HCT116 (cell line): ENCODE measurements at regions not wholly inside any gene's neighbourhood (a gene's known extent, or its start where the extent isn't known, plus 50 kb on each side); places are given as distances from the start of the nearest gene placed in this dataset.

Experiments used
- ATAC-seq: fragments of 200-7000 bp; cut with Tn5 transposase; 2 replicates; pipeline ENCODE4 v1.9.1; 2020; ENCODE audit warnings: mild to moderate bottlenecking, moderate library complexity
- BruUV-seq: library from RNA; stranded (reverse); fragments of 400-500 nt; replicated peaks from 2 replicates; lab custom pipeline; 2021; lab: Mats Ljungman, UMichigan
- CTCF ChIA-PET: fragments of 300-600 bp; sonication (Branson Sonifier 250); formaldehyde crosslinking; loops from one replicate; lab custom pipeline; 2021; ENCODE audit warnings: antibody characterized with exemption; lab: Charles Lee
- POLR2A ChIA-PET: fragments of 300-600, 350-600 bp; sonication (Branson Sonifier 250); formaldehyde crosslinking; loops from one replicate; lab custom pipeline; 2021; ENCODE audit warnings: antibody characterized with exemption; lab: Charles Lee
- RAD21 ChIA-PET, 2 experiments: fragments of 300-600 bp; sonication (Branson Sonifier 250); formaldehyde crosslinking; loops; one replicate each; lab custom pipeline; 2023; ENCODE audit warnings: low total read pairs in 2 of 2; ENCODE audit not compliant: uncharacterized antibody in 2 of 2, unreplicated experiment in 2 of 2, low non-redundant PET in 1 of 2; lab: Charles Lee
- DNase-seq: peaks from one replicate; pipeline ENCODE4 v3.0.0-alpha.2; 2010; ENCODE audit warnings: low read depth, low spot score
- H2AFZ ChIP-seq: fragments of 200-600 bp; shearing (Covaris generic), sonication (generic); 2 replicates; pipeline ENCODE4 v1.6.1; 2017; ENCODE audit warnings: low read depth, mixed run types, mixed read lengths, antibody characterized with exemption, low read length; ENCODE audit not compliant: poor library complexity, severe bottlenecking
- H3K27ac ChIP-seq: 2 replicates; pipeline ENCODE4 v1.5.1; 2012; ENCODE audit warnings: low read depth, low read length
- H3K27me3 ChIP-seq: fragments of 200-600 bp; sonication (generic); 2 replicates; pipeline ENCODE4 v1.6.1; 2016; ENCODE audit warnings: mixed run types, low read length, mixed read lengths; ENCODE audit not compliant: insufficient read depth
- H3K36me3 ChIP-seq, 2 experiments: fragments of 200-500 bp in 1 of 2; fragments of 200-600 bp in 1 of 2; sonication (Bioruptor generic) in 1 of 2; sonication (generic) in 1 of 2; 2 replicates each; pipeline versions ENCODE4 v1.5.1 to v1.6.1; 2014 to 2016; ENCODE audit warnings: low read length in 2 of 2, inconsistent platforms in 1 of 2, mixed read lengths in 1 of 2, mixed run types in 1 of 2; ENCODE audit not compliant: insufficient read depth in 2 of 2, control insufficient read depth in 1 of 2
- H3K4me1 ChIP-seq, 2 experiments: fragments of 200-600 bp in 1 of 2; sonication (generic) in 1 of 2; 2 replicates each; pipeline versions ENCODE4 v1.5.1 to v1.6.1; 2012 to 2017; ENCODE audit warnings: low read length in 2 of 2, inconsistent platforms in 1 of 2, mild to moderate bottlenecking in 1 of 2, mixed read lengths in 1 of 2, mixed run types in 1 of 2, moderate library complexity in 1 of 2; ENCODE audit not compliant: insufficient read depth in 2 of 2, control insufficient read depth in 1 of 2
- H3K4me2 ChIP-seq: fragments of 200-600 bp; sonication (generic); 2 replicates; pipeline ENCODE4 v1.6.1; 2017; ENCODE audit warnings: mixed run types, low read length, mixed read lengths
- H3K4me3 ChIP-seq, 2 experiments: fragments of 200-600 bp in 1 of 2; sonication (generic) in 1 of 2; replicated peaks in 1 of 2; 2 replicates each; pipeline ENCODE4 v1.5.1; 2011 to 2016; ENCODE audit warnings: low read length in 2 of 2, control low read depth in 1 of 2, low read depth in 1 of 2, mild to moderate bottlenecking in 1 of 2, mixed read lengths in 1 of 2, mixed run types in 1 of 2
- H3K79me2 ChIP-seq: fragments of 200-600 bp; sonication (generic); 2 replicates; pipeline ENCODE4 v1.6.1; 2017; ENCODE audit warnings: mild to moderate bottlenecking, mixed run types, low read length, moderate library complexity, mixed read lengths; ENCODE audit not compliant: insufficient read depth
- H3K9ac ChIP-seq: fragments of 200-600 bp; sonication (generic); 2 replicates; pipeline ENCODE4 v1.6.1; 2016; ENCODE audit warnings: low read length, mixed read lengths
- H3K9me2 ChIP-seq: fragments of 200-600 bp; sonication (generic), shearing (Covaris generic); 2 replicates; pipeline ENCODE4 v1.6.1; 2017; ENCODE audit warnings: mixed run types, mild to moderate bottlenecking, moderate library complexity; ENCODE audit not compliant: insufficient read depth
- H3K9me3 ChIP-seq, 2 experiments: fragments of 200-500 bp in 1 of 2; fragments of 200-600 bp in 1 of 2; sonication (Bioruptor generic) in 1 of 2; sonication (generic) in 1 of 2; 2 replicates each; pipeline ENCODE4 v1.6.1; 2014 to 2017; ENCODE audit warnings: low read length in 2 of 2, mixed read lengths in 2 of 2, inconsistent platforms in 1 of 2, low read depth in 1 of 2, mild to moderate bottlenecking in 1 of 2, mixed run types in 1 of 2, moderate library complexity in 1 of 2; ENCODE audit not compliant: control insufficient read depth in 1 of 2, insufficient read depth in 1 of 2
- H4K20me1 ChIP-seq: fragments of 200-600 bp; sonication (generic), shearing (Covaris generic); 2 replicates; pipeline ENCODE4 v1.6.1; 2017; ENCODE audit warnings: mixed run types, mild to moderate bottlenecking, moderate library complexity; ENCODE audit not compliant: insufficient read depth
- CEBPB ChIP-seq: IDR thresholded peaks from 2 replicates; pipeline ENCODE4 v1.6.1; 2012; ENCODE audit warnings: low read depth
- ELF1 ChIP-seq: IDR thresholded peaks from 2 replicates; pipeline ENCODE4 v1.6.1; 2012; ENCODE audit warnings: low read depth, borderline replicate concordance
- EZH2 ChIP-seq: fragments of 200-600 bp; sonication (generic); IDR thresholded peaks from 2 replicates; pipeline ENCODE4 v1.6.1; 2017; ENCODE audit warnings: antibody characterized with exemption, mixed run types
- EZH2phosphoT487 ChIP-seq: fragments of 200-600 bp; IDR thresholded peaks from 2 replicates; pipeline ENCODE4 v1.6.1; 2018; ENCODE audit warnings: antibody characterized with exemption, borderline replicate concordance
- POLR2A ChIP-seq: IDR thresholded peaks from 2 replicates; pipeline ENCODE4 v1.7.0; 2011; ENCODE audit warnings: borderline replicate concordance; ENCODE audit not compliant: insufficient read depth, insufficient read length; ENCODE audit errors: extremely low read depth
- POLR2AphosphoS5 ChIP-seq: IDR thresholded peaks from 2 replicates; pipeline ENCODE4 v1.6.1; 2011; ENCODE audit warnings: mild to moderate bottlenecking, low read depth, low read length, moderate library complexity
- RAD21 ChIP-seq: IDR thresholded peaks from 2 replicates; pipeline ENCODE4 v1.6.1; 2012; ENCODE audit warnings: low read depth, mild to moderate bottlenecking
- SIN3A ChIP-seq: IDR thresholded peaks from 2 replicates; pipeline ENCODE4 v1.6.1; 2012; ENCODE audit warnings: low read depth
- SP1 ChIP-seq: IDR thresholded peaks from 2 replicates; pipeline ENCODE4 v1.6.1; 2012; ENCODE audit warnings: low read depth
- SRF ChIP-seq: IDR thresholded peaks from 2 replicates; pipeline ENCODE4 v1.6.1; 2012; ENCODE audit warnings: low read depth
- YY1 ChIP-seq: IDR thresholded peaks from 2 replicates; pipeline ENCODE4 v1.6.1; 2011; ENCODE audit warnings: low read length, low read depth, moderate library complexity, mild to moderate bottlenecking; ENCODE audit not compliant: insufficient replicate concordance; ENCODE audit errors: extremely low read depth
- ZBTB33 ChIP-seq: IDR thresholded peaks from 2 replicates; pipeline ENCODE4 v1.6.1; 2011; ENCODE audit warnings: mild to moderate bottlenecking, low read length, moderate library complexity; ENCODE audit not compliant: insufficient replicate concordance; ENCODE audit errors: extremely low read depth
- ZNF274 ChIP-seq: fragments of 200-500 bp; sonication (Bioruptor generic); IDR thresholded peaks from 2 replicates; pipeline ENCODE4 v1.6.1; 2014; ENCODE audit warnings: mild to moderate bottlenecking, low read depth, low read length, inconsistent platforms
- intact Hi-C: fragments of 100-400 bp; cut with micrococcal nuclease; formaldehyde crosslinking; loops from 2 replicates; pipeline ENCODE4 v1.10.0; 2022
- TF ChIP-seq, protein P1 (sequence below): IDR thresholded peaks from 2 replicates; pipeline ENCODE4 v1.6.1; 2012
- TF ChIP-seq, protein P2 (sequence below): IDR thresholded peaks from 2 replicates; pipeline ENCODE4 v1.6.1; 2012

- Histone ChIP-seq H3K27ac (no peak overlapping the region), H4K20me1 (no peaks in the 10 kb centered on the region), H3K9me3 (peaks cover 0 to 5% of the 10 kb centered on the region in 2 experiments; a peak in 2 of 4 replicates), H3K4me3 (no peak overlapping the region), H3K9ac (no peak overlapping the region), H3K9me2 (no peaks in the 10 kb centered on the region), H3K27me3 (no peaks in the 10 kb centered on the region), H3K79me2 (no peaks in the 10 kb centered on the region), H3K4me2 (no peak overlapping the region), H3K36me3 (no peaks in the 10 kb centered on the region), H3K4me1 (no peaks in the 10 kb centered on the region; a peak in 1 of 4 replicates), H2AFZ (no peak overlapping the region)
- TF ChIP-seq CEBPB (no peak), YY1 (no peak), EZH2phosphoT487 (no peak), ELF1 (no peak), POLR2AphosphoS5 (no peak), ZBTB33 (no peak), SRF (no peak), ZNF274 (no peak), EZH2 (no peak), SIN3A (no peak), RAD21 (no peak), SP1 (no peak), POLR2A (no peak)
- TF ChIP-seq, protein P1, sequence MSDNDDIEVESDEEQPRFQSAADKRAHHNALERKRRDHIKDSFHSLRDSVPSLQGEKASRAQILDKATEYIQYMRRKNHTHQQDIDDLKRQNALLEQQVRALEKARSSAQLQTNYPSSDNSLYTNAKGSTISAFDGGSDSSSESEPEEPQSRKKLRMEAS = no peak
- TF ChIP-seq, protein P2, sequence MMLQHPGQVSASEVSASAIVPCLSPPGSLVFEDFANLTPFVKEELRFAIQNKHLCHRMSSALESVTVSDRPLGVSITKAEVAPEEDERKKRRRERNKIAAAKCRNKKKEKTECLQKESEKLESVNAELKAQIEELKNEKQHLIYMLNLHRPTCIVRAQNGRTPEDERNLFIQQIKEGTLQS = no peak
- POLR2A ChIA-PET = no interaction called here
- no TSS peak for BruUV-seq
- DNase-seq (no peak), ATAC-seq (no peak)
- CTCF ChIA-PET = interaction anchor here (1.3 kb wide), 1 partner anchor 337 kb away, joined by 3 read pairs; no protein-coding TSS in a partner anchor
- intact Hi-C loops = no loop called here
- RAD21 ChIA-PET = no interaction called here
Measured at GRCh38 chr3:43166406-43166805, 60.5 kb upstream of the POMGNT2 start.
